Muscle of leg (tissue), 3 donors: ENCODE measurements at regions not wholly inside any gene's neighbourhood (a gene's known extent, or its start where the extent isn't known, plus 50 kb on each side); places are given as distances from the start of the nearest gene placed in this dataset.

ENCODE experiments used
- DNase-seq: peaks from one replicate; pipeline ENCODE4 v3.0.0; 2013
- H3K27ac ChIP-seq: one replicate; pipeline ENCODE4 v1.5.1; 2013; ENCODE audit warnings: mild to moderate bottlenecking, low read length, control low read depth
- H3K27me3 ChIP-seq: one replicate; pipeline ENCODE4 v1.6.1; 2013; ENCODE audit warnings: low read length; ENCODE audit not compliant: control insufficient read depth, insufficient read depth
- H3K36me3 ChIP-seq: one replicate; pipeline ENCODE4 v1.6.1; 2013; ENCODE audit warnings: low read length; ENCODE audit not compliant: control insufficient read depth, insufficient read depth
- H3K4me1 ChIP-seq: one replicate; pipeline ENCODE4 v1.6.1; 2013; ENCODE audit warnings: low read length; ENCODE audit not compliant: control insufficient read depth, insufficient read depth
- H3K4me3 ChIP-seq: one replicate; pipeline ENCODE4 v1.5.1; 2013; ENCODE audit warnings: low read length, control low read depth
- H3K9me3 ChIP-seq: replicated peaks from 2 replicates; pipeline ENCODE4 v1.6.1; 2013; ENCODE audit warnings: low read depth, low read length; ENCODE audit not compliant: control insufficient read depth
- WGBS: methylation state at CpG from one replicate; pipeline ENCODE4 v1.1.5; 2013; ENCODE audit warnings: missing lambda C conversion rate; ENCODE audit not compliant: insufficient coverage; 5-methylcytosine and 5-hydroxymethylcytosine counted together

DNA sequence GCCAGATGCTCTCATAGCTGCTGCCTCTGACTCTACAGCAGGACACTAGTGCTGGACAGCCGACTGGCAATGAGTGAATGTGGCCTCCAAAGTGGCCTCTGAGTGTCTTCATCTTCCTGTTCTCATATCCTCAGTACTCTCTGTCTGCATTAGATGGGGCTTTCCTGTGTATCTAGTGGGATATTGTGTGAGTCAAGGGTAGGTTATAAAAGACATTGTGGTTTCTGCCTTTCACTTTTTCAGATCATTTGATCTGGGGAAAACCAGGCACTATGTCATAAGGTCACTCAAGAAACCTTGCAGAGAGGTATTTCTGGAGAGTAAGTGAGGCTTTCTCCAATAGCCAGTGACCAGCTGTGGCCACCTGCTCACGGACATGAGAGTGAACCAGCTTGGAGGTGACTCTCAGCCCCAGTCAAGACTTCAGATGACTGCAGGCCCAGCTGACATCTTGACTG is 333.6 kb upstream of the NCAM1 start:
- Histone ChIP-seq H3K27me3 (peaks cover 6% of the 10 kb centered on the region), H3K9me3 (peaks cover under 1% of the 10 kb centered on the region), H3K36me3 (no peaks in the 10 kb centered on the region), H3K4me1 (peaks cover 2% of the 10 kb centered on the region), H3K4me3 (no peak overlapping the region), H3K27ac (no peak overlapping the region)
- 100% methylated on average over 1 of the region's 2 CpGs for WGBS
- no peak for DNase-seq

DNA sequence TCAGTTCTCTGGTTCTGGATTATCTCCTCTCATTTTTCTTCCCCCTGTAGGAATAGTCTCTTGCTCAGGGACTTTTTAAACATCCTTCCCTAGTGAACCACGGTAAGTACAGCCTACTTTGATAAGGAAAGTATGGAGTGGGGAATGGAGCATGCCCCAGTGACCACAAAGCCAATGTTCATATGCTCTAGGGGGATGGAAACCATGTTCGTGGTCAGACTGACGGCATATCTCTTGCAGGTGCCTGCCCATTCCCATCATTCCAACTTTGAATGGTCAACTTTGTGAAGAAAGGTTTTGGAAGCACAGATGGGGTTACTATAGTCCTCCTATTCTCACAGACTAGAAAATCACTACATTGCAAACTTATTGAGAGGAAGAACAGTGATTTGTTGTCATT is 332.5 kb upstream of the NCAM1 start:
- WGBS, result no CpG with 5 or more reads among the region's 3 CpGs
- H3K4me1 ChIP-seq, result peaks cover 2% of the 10 kb centered on the region
- no peaks in the 10 kb centered on the region for H3K9me3 ChIP-seq
- DNase-seq, result no peak
- peaks cover 9% of the 10 kb centered on the region for H3K27me3 ChIP-seq
- H3K27ac ChIP-seq, result no peak overlapping the region
- no peak overlapping the region for H3K4me3 ChIP-seq
- H3K36me3 ChIP-seq, result no peaks in the 10 kb centered on the region

DNA sequence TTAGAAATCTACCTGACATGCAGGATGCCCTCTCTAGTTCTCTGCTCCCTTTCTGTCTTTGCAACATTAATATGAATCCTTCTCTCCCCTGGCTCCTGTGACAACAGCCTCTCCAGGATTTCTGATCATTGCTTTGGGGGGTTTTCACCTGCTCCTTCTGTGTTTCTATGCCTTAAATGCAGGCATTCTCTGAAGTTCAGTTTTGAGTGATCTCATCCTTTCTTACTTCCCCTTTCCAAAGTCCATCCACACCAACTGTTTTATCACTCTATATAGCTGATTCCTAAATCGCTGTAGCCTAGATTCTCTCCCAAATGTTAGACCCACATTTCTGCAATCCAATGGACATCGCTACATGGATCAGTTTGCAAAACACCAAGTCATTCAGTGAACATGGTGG is 330.7 kb upstream of the NCAM1 start:
- Histone ChIP-seq H3K9me3 (no peaks in the 10 kb centered on the region), H3K27ac (no peak overlapping the region), H3K4me3 (no peak overlapping the region), H3K36me3 (no peaks in the 10 kb centered on the region), H3K27me3 (peaks cover 9% of the 10 kb centered on the region), H3K4me1 (peaks cover 7% of the 10 kb centered on the region)
- no CpG with 5 or more reads among the region's 2 CpGs for WGBS
- no peak for DNase-seq

DNA sequence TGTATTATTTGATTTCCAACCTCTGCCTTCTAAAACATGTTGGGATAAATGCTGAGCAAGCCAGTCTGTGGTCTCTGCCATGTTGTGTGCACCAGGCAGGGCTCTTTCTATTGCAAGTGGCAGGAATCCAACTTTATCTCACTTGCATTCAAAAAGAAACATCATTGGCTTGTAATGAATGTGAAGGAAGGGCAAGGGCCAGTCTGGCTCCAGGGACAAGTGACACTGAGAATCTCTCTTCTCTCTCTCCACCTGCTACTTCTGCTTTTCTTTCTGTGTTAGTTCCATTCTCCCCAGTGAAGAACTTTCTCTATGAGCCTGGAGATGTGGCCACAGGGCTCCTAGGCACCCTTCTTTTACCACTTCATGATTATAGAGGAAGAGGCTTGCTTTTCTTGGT is 329.9 kb upstream of the NCAM1 start:
- no peaks in the 10 kb centered on the region for H3K9me3 ChIP-seq
- peaks cover 9% of the 10 kb centered on the region for H3K27me3 ChIP-seq
- no peak overlapping the region for H3K4me3 ChIP-seq
- H3K27ac ChIP-seq, result no peak overlapping the region
- no peaks in the 10 kb centered on the region for H3K36me3 ChIP-seq
- H3K4me1 ChIP-seq, result peaks cover 11% of the 10 kb centered on the region
- peak; percentile 22 for DNase-seq

DNA sequence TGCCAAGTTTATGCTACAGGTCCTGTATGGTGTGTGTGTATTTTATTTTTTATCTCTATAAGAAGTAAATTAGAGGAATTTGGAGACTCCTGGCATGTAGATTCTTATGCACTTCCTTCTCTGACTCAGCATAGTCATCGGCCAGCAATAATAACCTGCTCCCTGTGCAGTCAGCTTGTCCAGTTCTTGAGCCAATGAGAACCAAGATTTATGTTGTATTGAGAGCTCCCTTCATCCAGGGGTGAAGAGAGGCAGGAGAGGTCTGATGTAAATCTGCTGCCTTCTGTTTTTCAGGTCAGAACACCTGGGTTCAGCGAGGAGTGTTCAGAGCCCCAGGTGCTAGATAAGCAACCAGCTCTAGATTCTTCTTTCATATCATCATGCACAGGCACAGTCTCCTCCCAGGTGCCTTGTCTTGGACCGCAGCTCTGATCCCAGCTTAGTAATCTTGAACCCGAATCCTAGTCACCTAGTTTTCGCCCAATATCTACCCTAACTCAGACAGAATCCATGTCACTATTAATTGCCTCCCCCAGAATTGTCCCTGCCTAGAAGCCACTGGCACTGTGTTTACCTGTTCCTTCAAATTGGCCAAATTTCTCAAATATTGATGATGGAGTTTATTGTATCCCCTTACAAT is 328.2 kb upstream of the NCAM1 start:
- H3K4me3 ChIP-seq, result no peak overlapping the region
- peaks cover 18% of the 10 kb centered on the region for H3K4me1 ChIP-seq
- no peak overlapping the region for H3K27ac ChIP-seq
- WGBS, result 73% methylated on average over 3 of the region's 5 CpGs
- H3K36me3 ChIP-seq, result no peaks in the 10 kb centered on the region
- H3K9me3 ChIP-seq, result no peaks in the 10 kb centered on the region
- peaks cover 7% of the 10 kb centered on the region for H3K27me3 ChIP-seq
- no peak for DNase-seq

DNA sequence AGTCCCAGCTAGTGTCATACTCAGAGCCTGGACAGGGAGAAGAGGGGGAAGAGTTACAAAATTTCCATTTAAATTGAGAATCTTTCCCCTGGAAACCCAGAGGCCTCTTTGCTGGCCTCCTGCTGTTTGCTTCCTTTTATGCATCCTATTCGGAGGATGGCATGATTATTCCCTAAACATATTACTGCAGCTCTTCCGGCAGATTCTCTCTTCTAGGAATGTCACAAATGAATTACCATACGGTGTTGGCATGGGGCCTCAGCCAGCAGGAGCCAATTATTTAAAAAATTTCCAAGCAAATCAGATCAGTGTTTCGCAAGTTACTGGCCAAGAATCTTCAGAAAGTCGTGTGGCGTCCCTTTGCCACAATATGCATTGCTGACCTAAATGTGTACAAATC is 326.7 kb upstream of the NCAM1 start:
- 42% methylated on average over 5 of the region's 6 CpGs for WGBS
- Histone ChIP-seq H3K4me1 (peaks cover 18% of the 10 kb centered on the region), H3K27ac (peak overlapping the region; percentile 17), H3K36me3 (no peaks in the 10 kb centered on the region), H3K27me3 (peaks cover 3% of the 10 kb centered on the region), H3K4me3 (no peak overlapping the region), H3K9me3 (no peaks in the 10 kb centered on the region)
- peak; percentile 69 for DNase-seq

DNA sequence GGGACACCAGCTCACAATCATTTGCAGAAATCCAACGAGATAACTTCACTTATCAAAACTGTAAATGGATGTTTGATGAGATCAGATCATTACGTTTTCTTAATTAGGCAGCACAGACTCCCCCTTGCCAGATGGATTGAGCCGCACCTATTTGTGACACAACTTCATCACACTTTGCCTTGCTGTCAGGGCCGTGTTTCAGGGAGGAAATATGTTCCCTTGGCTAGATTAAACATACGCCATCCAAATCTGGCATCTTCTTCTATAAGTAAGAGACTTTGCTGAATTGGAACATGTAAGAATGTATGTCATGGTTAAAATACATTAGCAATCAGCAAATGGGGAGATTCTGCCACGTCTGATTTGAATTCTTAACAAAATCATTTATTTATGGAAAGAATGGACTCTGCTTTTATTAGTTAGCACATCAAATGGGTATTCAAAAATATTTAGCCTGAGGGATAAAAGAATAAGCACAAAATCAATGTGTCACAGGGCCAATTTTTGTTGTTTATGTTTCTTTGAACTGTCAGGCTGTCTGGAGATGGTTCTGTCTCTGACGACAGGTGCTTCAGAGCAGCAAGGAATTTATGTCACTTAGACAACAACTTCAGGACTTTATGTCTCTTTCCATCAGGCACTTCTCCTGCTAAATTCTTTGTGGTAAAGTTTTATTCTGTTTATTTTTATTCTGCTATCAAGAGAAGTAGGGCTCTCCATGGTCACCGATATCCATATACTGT is 326.1 kb upstream of the NCAM1 start:
- Histone ChIP-seq H3K27ac (peak overlapping the region; percentile 22), H3K36me3 (no peaks in the 10 kb centered on the region), H3K27me3 (peaks cover 3% of the 10 kb centered on the region), H3K4me1 (peaks cover 18% of the 10 kb centered on the region), H3K4me3 (no peak overlapping the region), H3K9me3 (no peaks in the 10 kb centered on the region)
- DNase-seq, result peak; percentile 58
- no CpG with 5 or more reads among the region's 8 CpGs for WGBS

DNA sequence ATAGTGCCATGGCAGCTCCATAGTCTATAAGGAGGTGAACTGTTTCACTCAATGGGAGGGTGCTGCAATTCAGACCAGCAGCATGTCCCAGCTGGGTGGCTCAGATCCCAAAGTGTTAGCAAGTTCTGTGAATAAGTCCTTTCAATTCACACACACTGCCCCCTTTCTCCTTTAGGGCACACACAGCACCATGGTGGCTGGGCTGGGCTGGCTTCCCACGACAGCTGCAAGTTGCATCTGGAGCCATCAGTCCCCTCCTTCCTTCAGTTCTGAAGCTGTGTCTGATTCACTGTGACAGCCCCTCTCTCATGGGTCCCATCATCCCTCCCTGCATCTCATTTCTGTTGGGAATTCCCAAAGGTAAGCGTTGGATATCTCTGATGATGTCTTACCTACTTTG is 324.1 kb upstream of the NCAM1 start:
- peaks cover 3% of the 10 kb centered on the region for H3K27me3 ChIP-seq
- peaks cover 16% of the 10 kb centered on the region for H3K4me1 ChIP-seq
- 20% methylated on average over 1 of the region's 2 CpGs for WGBS
- H3K27ac ChIP-seq, result peak overlapping the region; percentile 65
- H3K36me3 ChIP-seq, result no peaks in the 10 kb centered on the region
- H3K4me3 ChIP-seq, result no peak overlapping the region
- peak; percentile 86 for DNase-seq
- H3K9me3 ChIP-seq, result peaks cover 2% of the 10 kb centered on the region

DNA sequence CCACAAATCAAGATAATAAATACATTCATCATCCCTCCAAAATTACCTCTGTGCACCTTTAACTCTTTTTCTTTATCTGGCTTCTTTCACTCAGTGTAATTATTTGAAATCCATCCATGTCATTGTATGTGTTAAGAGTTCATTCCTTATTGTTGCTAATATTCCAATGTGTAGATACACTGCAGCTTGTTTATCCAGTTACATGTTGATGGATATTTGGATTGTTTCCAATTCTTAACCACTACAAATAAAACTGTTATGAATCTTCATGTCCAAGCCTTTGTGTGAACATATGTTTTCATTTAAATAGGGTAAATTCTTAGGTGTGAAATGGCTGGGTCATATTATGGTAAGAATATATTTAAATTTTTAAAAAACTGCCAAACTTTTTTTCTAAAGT is 323.3 kb upstream of the NCAM1 start:
- H3K27me3 ChIP-seq, result peaks cover 3% of the 10 kb centered on the region
- peaks cover 16% of the 10 kb centered on the region for H3K4me1 ChIP-seq
- no peak overlapping the region for H3K4me3 ChIP-seq
- DNase-seq, result no peak
- H3K36me3 ChIP-seq, result no peaks in the 10 kb centered on the region
- H3K27ac ChIP-seq, result no peak overlapping the region
- peaks cover 5% of the 10 kb centered on the region for H3K9me3 ChIP-seq

DNA sequence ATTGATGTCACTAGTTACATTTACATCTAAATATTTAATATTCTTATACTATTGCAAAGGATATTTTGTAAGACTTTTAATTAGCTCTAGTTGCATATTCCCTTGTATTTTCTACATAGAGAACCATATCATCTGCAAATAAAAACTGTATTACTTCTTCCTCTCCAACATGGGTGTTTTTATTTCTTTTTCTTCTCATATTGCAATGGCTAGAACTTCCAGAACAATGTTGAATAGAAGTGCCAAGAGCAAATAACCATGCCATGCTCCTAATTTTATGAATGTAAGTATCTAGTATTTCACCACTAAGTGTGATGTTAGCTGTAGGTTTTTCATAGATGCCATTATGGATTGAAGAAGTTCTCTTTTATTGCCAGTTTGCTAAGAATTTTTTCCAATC is 321.8 kb upstream of the NCAM1 start:
- Histone ChIP-seq H3K36me3 (no peaks in the 10 kb centered on the region), H3K4me3 (no peak overlapping the region), H3K27me3 (no peaks in the 10 kb centered on the region), H3K9me3 (peaks cover 6% of the 10 kb centered on the region), H3K4me1 (peaks cover 16% of the 10 kb centered on the region), H3K27ac (no peak overlapping the region)
- DNase-seq, result no peak

DNA sequence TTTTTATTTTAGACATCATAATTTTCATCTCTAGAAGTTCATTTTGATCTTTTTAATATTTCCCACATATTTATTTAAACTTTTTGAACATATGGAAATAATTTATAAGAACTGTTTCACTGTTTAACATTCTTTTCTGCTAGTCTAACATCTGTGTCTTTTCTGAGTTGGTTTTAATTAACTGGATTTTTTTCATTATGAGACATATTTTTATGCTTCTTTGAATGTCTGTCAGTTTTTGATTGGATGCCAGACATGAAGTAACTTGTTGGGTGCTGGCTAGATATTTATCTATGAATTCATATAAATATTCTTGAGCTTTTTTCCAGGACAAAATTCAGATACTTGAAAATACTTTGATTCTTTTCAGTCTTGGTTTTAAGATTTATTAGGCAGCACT is 317.8 kb upstream of the NCAM1 start:
- DNase-seq, result no peak
- Histone ChIP-seq H3K27ac (no peak overlapping the region), H3K4me3 (no peak overlapping the region), H3K4me1 (no peaks in the 10 kb centered on the region), H3K27me3 (no peaks in the 10 kb centered on the region), H3K36me3 (no peaks in the 10 kb centered on the region), H3K9me3 (peaks cover 6% of the 10 kb centered on the region)
